ENCODE measurements at regions not wholly inside any gene's neighbourhood (a gene's known extent, or its start where the extent isn't known, plus 50 kb on each side); places are given as distances from the start of the nearest gene placed in this dataset.

- no peak for DNase-seq (ENCODE audit: low read depth, low spot score)
- ChIA-PET POLR2A (no interaction called here), CTCF (no interaction called here)
- TF ChIP-seq TCF7L2 (IDR thresholded peaks at IDR 0.05; ENCODE audit: low read depth, low read length): no peak
- no peaks in the 10 kb centered on the region for H3K27me3 ChIP-seq (ENCODE audit: control insufficient read depth, insufficient read depth, low read length)
- no TSS peak for BruUV-seq (replicated peaks)
- intact Hi-C loops (cut with micrococcal nuclease; ENCODE audit: unreplicated experiment): no loop called here
- H3K4me1 ChIP-seq (ENCODE audit: control insufficient read depth, insufficient read depth, low read length): no peaks in the 10 kb centered on the region
- H3K36me3 ChIP-seq (ENCODE audit: control insufficient read depth, insufficient read depth, low read length): no peaks in the 10 kb centered on the region
- ATAC-seq: peak; percentile 65; the same call in 1 of the 2 replicates
- in situ Hi-C loops (cut with HindIII; ENCODE audit: low pct_unique_long_range_greater_than_20kb, low sequenced_read_pairs): no loop called here
- H3K9me3 ChIP-seq (ENCODE audit: control insufficient read depth, insufficient read depth, low read depth, low read length): no peaks in the 10 kb centered on the region
- H3K27ac ChIP-seq (ENCODE audit: low read length): no peak overlapping the region
- H3K4me3 ChIP-seq (ENCODE audit: low read depth in 2 of 2, low read length in 2 of 2): peak overlapping the region in 1 of 2 experiments; percentile 54; a peak in 3 of 4 replicates
These were observed 167.1 kb upstream of the PLD5 start for GRCh38 chr1:242691610-242691945.

- no peaks in the 10 kb centered on the region for H3K4me1 ChIP-seq (ENCODE audit: control insufficient read depth, insufficient read depth, low read length)
- BruUV-seq (replicated peaks): no TSS peak
- POLR2A ChIA-PET: no interaction called here
- CTCF ChIA-PET: no interaction called here
- in situ Hi-C loops (cut with HindIII; ENCODE audit: low pct_unique_long_range_greater_than_20kb, low sequenced_read_pairs) (no loop called here), intact Hi-C loops (cut with micrococcal nuclease; ENCODE audit: unreplicated experiment) (no loop called here)
- no peaks in the 10 kb centered on the region for H3K27me3 ChIP-seq (ENCODE audit: control insufficient read depth, insufficient read depth, low read length)
- TF ChIP-seq, protein P1, sequence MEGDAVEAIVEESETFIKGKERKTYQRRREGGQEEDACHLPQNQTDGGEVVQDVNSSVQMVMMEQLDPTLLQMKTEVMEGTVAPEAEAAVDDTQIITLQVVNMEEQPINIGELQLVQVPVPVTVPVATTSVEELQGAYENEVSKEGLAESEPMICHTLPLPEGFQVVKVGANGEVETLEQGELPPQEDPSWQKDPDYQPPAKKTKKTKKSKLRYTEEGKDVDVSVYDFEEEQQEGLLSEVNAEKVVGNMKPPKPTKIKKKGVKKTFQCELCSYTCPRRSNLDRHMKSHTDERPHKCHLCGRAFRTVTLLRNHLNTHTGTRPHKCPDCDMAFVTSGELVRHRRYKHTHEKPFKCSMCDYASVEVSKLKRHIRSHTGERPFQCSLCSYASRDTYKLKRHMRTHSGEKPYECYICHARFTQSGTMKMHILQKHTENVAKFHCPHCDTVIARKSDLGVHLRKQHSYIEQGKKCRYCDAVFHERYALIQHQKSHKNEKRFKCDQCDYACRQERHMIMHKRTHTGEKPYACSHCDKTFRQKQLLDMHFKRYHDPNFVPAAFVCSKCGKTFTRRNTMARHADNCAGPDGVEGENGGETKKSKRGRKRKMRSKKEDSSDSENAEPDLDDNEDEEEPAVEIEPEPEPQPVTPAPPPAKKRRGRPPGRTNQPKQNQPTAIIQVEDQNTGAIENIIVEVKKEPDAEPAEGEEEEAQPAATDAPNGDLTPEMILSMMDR (IDR thresholded peaks at IDR 0.05): peak; percentile 22
- TF ChIP-seq SIN3A (IDR thresholded peaks at IDR 0.05; ENCODE audit: borderline replicate concordance, insufficient read depth, low read depth, low read length): no peak
- no peak for TF ChIP-seq TCF7L2 (IDR thresholded peaks at IDR 0.05; ENCODE audit: low read depth, low read length)
- TF ChIP-seq, protein P2, sequence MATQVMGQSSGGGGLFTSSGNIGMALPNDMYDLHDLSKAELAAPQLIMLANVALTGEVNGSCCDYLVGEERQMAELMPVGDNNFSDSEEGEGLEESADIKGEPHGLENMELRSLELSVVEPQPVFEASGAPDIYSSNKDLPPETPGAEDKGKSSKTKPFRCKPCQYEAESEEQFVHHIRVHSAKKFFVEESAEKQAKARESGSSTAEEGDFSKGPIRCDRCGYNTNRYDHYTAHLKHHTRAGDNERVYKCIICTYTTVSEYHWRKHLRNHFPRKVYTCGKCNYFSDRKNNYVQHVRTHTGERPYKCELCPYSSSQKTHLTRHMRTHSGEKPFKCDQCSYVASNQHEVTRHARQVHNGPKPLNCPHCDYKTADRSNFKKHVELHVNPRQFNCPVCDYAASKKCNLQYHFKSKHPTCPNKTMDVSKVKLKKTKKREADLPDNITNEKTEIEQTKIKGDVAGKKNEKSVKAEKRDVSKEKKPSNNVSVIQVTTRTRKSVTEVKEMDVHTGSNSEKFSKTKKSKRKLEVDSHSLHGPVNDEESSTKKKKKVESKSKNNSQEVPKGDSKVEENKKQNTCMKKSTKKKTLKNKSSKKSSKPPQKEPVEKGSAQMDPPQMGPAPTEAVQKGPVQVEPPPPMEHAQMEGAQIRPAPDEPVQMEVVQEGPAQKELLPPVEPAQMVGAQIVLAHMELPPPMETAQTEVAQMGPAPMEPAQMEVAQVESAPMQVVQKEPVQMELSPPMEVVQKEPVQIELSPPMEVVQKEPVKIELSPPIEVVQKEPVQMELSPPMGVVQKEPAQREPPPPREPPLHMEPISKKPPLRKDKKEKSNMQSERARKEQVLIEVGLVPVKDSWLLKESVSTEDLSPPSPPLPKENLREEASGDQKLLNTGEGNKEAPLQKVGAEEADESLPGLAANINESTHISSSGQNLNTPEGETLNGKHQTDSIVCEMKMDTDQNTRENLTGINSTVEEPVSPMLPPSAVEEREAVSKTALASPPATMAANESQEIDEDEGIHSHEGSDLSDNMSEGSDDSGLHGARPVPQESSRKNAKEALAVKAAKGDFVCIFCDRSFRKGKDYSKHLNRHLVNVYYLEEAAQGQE (IDR thresholded peaks at IDR 0.05; ENCODE audit: insufficient read depth in 1 of 2, low read depth in 2 of 2, low read length in 1 of 2): no peak
- no peak overlapping the region for H3K27ac ChIP-seq (ENCODE audit: low read length)
- peak; percentile 84 for ATAC-seq
- no peak for DNase-seq (ENCODE audit: low read depth, low spot score)
- peak overlapping the region; percentile 22 to 54 for H3K4me3 ChIP-seq (ENCODE audit: low read depth in 2 of 2, low read length in 2 of 2)
- H3K36me3 ChIP-seq (ENCODE audit: control insufficient read depth, insufficient read depth, low read length): no peaks in the 10 kb centered on the region
- no peaks in the 10 kb centered on the region for H3K9me3 ChIP-seq (ENCODE audit: control insufficient read depth, insufficient read depth, low read depth, low read length)
These were observed 166.5 kb upstream of the PLD5 start for GRCh38 chr1:242690849-242691609.

GRCh38 chr1:242689378-242689777 lies 164.9 kb upstream of the PLD5 start:
- in situ Hi-C loops (cut with HindIII; ENCODE audit: low pct_unique_long_range_greater_than_20kb, low sequenced_read_pairs): no loop called here
- Histone ChIP-seq H3K27me3 (ENCODE audit: control insufficient read depth, insufficient read depth, low read length) (no peaks in the 10 kb centered on the region), H3K27ac (ENCODE audit: low read length) (no peak overlapping the region), H3K9me3 (ENCODE audit: control insufficient read depth, insufficient read depth, low read depth, low read length) (no peaks in the 10 kb centered on the region), H3K4me1 (ENCODE audit: control insufficient read depth, insufficient read depth, low read length) (no peaks in the 10 kb centered on the region), H3K4me3 (ENCODE audit: low read depth in 2 of 2, low read length in 2 of 2) (no peak overlapping the region), H3K36me3 (ENCODE audit: control insufficient read depth, insufficient read depth, low read length) (no peaks in the 10 kb centered on the region)
- ChIA-PET POLR2A (no interaction called here), CTCF (no interaction called here)
- no TSS peak for BruUV-seq (replicated peaks)
- no peak for TF ChIP-seq SIN3A (IDR thresholded peaks at IDR 0.05; ENCODE audit: borderline replicate concordance, insufficient read depth, low read depth, low read length)
- TF ChIP-seq POLR2AphosphoS5 (IDR thresholded peaks at IDR 0.05; ENCODE audit: low read depth, low read length): no peak
- TF ChIP-seq, protein P2 (IDR thresholded peaks at IDR 0.05; ENCODE audit: insufficient read depth in 1 of 2, low read depth in 2 of 2, low read length in 1 of 2): no peak
- TF ChIP-seq, protein P1 (IDR thresholded peaks at IDR 0.05): no peak
- no peak for TF ChIP-seq TCF7L2 (IDR thresholded peaks at IDR 0.05; ENCODE audit: low read depth, low read length)
- ATAC-seq: no peak
- DNase-seq (ENCODE audit: low read depth, low spot score): no peak
- intact Hi-C loops (cut with micrococcal nuclease; ENCODE audit: unreplicated experiment): no loop called here
